HK-2 (cell line): ENCODE measurements at regions not wholly inside any gene's neighbourhood (a gene's known extent, or its start where the extent isn't known, plus 50 kb on each side); places are given as distances from the start of the nearest gene placed in this dataset.

Experiments used
- DNase-seq: peaks from one replicate; pipeline ENCODE4 v3.0.0-alpha.2; 2018; ENCODE audit not compliant: unreplicated experiment

DNA sequence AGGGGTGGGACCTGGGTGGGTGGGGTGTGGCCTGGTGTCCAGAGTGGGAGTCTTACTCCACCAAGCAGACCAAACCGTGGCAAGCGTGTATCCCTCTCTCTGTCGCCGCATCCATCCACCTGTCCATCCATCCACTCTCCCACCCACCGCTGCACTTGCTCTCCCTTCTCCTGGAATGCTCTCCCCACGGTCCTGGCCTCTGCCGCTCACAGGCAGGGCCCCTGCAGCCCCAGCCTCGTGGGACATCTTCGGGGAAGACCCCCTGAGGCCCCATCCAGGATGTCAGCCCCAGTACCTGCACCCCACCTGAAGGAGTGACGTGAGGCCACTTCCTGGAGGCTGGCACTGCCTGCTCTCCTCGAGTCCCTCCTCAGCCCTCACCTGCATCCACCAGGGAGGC, 189.5 kb upstream of the GSE1 start:
- no peak for DNase-seq

DNA sequence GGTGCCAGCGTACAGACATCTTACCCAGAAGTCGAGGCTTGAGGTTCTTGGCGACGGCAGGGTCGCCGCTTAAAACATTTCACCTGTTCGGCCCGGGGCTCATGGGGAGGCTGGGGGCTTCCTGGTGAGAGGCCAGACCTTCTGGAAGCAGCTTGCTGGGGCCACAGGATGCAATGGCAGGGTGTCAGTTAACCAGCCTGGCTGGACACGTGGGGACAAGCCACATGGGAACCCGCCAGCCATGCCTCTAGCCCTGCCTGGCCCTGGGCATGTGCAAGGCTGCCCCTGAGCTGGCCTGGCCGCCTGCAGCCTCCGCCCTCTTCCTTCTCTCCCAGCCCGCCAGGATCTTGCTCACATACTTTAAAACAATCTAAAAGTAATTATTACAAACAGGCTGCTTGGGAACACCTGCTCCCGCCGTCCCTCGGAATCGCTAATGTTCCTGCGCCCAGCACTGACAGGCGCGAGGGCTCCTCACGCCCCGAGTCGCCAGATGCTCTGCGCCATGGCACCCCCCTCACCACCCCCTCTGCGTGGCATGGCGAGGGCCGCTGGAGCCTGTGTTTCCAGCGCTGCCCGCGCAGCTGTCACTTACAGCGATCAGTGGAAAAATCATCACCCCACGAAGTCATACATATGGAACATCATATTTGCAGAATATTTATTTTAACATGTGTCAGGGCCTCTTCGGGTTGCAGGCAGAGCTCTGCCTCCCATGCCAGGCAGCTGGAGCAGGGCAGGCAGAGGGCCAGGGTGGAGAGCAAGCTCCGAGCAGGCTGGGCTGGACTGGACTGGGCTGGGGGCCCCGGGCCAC, 188.7 kb upstream of the GSE1 start:
- DNase-seq, result no peak

DNA sequence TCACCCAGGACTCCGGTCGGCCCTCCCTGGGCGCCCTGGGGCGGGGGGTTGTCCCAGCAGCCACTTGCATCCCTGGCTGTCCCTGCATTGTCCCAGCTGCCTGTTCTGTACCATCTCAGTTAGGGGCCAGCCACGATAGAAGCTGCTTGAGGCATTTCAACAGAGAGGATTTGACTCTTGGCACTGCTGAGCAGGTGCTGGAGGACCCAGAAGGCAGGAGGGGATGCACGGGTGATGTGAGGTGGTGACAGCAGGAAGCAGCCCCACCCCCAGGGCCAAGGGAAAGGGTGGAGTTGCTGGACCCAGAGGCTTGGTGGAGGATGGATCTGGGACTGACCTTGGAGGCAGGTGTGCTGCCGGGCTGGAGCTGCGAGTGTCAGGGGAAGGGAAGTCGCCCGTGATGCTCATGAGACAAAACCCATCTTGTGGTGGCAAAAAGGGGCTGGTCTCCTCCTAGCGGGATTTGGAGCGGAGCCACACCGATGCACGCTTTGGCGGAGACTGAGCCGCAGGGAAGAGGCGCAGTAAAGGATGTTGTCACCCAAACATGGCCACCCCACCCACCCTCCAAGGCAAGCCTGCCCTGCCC, 188.0 kb upstream of the GSE1 start:
- no peak for DNase-seq

DNA sequence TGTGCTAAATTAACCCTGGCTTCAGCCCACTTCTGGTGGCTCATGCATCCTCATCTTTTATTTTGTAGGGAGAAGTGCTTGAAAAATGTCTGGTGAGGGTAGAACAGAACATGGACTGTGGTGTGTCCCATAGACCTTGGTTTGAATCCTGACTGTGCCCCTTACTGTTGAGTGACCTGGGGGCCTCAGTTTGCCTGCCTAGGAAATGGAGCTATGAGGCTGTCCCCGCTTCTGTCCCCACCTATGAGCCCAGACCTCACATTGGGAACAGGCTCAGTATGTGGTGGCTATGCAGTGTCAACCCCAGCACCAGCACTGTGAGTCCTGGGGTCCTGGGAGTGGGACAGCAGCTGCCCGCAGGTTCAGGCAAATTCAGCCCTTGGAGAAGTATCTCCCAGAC, 186.3 kb upstream of the GSE1 start:
- DNase-seq, result no peak

DNA sequence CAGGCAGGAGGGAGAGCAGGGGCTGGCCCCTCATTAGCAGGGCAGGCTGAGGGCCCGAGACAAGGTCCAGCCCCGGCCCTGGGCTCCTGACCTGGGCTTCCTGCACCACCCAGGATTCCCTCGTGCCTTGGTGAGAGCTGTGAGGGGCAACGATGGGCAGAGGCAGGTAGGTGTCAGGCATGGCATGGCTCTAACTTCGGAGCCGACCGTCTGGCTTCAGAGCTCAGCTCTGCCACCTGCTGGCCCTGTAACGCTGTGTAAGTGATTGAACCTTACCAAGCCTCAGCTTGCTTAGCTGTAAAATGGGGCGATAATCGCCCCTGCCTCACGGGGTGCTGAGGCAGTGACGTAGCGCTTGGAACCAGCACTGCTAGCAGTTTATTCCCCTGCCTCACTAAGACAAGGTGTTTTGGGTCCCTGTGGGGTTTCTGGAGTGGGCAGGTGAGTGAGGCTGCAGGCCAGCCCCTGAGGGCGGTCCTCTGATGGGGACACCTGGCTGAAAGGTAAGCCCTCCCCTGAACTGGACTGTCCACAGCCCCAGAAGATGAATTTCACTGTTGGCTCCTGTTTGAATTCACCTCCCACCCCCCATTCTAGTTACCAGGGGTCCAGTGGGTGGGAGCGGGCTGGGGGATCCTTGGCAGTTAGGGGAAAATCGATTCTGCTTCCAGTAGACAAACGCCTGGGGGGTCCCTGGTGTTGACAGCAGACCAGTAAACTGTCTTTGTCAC, 184.8 kb upstream of the GSE1 start:
- DNase-seq, result peak; percentile 17

DNA sequence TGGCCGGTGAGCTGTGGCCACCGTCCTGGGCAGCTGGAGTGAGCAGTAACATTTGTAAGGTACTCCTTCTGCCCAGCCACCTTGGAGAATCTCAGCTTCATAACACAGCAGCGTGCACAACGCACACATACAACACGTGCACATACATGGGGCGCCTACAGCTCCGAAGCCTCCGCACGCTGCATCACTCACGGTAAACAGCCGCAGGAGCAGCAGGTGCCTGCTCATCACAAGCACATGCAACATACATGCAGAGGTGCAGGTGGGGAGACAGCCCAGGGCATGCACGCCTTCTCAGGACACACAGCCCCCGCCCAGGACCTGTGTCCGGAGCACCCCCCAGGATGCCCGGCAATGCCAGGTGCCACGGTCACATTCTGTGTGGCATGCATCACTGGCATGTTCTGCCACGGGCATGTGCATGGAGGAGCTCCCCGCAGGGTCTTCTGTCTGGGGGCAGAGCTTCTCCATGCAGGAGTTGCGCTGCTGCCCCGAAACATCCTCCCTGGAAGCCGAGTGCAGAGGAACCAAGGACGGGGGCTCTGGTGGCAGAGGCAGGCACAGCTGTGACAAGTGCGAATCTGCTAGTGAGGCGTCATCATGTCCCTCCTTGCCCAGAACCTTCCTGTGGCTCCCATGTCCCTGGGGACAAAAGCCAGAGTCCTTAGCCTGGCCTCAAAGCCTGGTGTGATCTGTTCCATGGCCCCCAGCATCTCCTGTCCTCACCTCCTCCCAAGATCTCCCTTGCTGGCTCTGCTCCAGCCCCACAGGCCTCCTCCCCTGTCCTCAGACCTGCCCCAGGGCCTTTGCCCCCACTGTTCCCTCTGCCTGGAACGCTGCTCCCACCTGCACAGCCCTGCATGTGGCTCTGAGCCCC, 184.0 kb upstream of the GSE1 start:
- no peak for DNase-seq

DNA sequence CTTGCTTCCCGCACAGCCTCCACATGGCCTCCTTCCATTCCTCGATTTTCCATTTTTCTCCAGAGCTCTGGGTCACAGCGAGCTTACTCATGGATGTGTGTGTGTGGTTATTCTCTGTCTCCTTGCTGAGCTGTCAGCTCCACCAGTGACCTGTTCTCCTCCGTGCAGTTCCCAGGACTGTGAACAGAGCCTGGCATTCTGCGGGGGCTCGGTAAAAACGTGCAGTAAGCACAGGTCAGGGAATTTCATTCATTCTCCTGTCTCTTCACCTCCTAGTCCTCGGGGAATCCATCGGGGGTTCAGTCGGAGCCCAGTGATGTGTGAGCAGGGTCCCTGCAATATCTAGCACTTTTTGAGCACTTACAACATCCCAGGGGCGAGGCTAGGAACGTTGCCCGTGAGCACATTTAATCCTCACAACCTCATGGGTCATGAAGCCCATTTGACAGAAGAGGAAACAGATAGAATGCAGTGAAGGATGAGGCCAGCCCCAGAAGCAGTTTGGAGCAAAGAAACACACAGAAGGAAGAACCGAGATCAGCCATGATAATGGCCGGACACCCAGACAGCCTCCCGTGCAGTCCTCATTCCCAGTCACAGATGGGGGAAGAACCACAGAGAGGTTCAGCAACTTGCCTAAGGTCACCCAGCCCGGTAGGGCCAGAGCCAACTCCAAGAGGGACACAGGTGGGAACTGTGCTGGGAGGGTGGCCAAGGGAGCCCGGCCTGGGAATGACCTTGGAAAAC, 183.2 kb upstream of the GSE1 start:
- DNase-seq, result no peak

DNA sequence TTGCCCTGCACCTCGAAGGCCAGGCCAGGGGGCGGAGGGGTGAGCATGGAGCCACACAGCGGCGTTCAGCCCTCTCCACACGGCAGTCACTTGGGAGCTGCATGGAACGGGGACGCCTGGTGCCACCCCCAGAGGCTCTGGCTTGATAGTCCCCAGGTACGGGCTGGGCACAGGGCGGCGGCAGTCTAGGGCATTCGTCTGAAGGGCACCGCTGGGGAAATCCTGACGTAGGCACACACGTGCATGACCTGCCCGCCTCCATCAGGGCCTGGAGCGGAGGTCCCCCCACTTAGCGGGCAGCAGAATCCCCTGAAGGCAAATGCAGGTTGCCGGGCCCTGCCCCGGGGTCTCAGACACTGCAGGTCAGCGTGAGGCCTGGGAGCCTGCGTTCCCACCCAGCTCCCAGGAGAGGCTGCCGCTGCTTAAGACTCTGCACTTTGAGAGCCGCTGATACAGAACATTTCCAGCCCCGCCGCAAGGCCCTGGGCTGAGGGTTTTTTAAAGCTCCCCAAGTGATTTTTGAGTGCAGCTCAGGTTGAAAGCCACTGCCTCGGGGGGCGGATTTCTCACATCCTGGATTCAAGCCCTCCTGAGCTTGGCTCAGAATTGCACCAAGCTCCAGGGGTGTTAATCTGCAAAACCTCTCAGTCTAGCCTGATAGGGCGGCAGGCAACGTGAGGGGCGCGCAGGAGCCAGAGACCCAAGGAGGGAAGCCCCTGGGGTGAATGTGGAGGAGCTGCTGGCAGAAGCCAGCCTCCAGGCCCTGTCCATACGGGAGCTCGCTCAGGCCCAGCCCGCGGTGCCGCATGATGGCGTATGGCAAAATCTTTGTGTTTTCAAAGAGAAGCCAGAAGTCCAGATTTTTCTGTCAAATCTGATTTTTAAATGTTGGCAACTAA, 182.3 kb upstream of the GSE1 start:
- DNase-seq, result no peak

DNA sequence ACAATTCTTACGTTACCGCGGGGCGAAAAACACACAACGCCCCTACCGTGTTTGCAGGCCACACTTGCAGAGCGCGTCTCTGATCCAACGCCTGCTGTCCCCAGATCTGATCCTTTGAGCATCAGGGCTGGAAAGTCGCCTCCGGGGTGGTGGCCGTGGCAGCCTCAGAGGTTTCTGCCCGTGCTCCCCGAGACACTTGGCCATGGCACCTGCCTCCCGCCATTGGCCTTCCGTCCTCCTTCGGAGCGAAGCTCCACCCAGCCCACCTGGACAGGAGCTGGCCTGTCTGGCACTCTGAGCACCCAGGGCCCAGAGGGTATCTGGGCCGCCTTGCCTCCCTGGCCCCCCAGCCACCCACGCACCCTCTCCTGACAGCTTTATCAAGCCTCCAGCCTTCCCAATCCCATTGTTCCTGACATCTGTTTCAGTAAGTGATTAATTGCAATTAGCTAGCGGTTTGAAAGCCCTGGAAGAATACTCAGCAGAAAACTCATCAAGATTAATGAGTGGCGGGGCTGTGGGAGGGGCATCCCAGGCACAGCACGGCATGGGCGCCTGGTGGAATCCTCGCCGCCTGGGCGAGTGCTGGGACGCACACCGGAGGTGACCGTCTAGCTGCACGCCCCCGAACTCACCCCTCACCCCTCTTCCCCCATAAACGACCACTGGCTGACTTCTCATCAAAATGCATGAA, 181.5 kb upstream of the GSE1 start:
- no peak for DNase-seq

DNA sequence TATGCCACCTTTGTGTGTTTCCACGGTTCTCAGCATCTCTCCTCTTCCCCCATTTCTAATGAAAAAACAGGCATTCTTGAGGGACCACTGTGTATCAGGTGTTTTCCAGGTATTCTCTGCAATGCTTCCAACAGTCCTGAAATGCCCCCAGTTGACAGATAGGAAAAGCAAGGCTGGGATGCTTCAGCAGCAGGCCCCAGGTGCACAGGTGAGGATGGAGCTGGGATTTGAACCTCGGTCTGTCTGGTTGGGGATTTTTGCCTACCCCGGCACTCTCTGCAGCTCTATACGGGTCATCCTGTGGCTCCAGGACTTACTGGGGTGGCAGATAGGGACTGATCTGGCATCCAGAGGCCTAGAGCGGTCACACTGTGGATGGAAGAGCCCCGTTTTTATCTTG, 180.5 kb upstream of the GSE1 start:
- DNase-seq, result no peak

DNA sequence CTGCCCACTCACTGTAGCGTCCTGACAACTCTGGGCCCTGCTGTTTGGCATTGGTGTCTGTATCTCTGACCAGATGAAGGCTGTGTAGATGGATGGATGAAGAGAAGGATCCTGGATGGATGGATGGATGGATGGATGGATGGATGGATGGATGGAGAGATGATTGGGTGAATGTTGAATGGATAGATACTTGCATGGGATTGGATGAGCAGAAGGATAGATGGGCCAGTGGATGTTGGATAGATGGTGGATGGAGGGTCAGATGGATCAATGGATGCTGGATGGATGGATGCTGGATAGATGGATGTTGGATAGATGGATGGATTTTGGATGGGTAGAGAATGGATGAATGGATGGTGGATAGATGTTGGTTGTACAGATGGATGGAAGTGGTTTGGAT, 179.6 kb upstream of the GSE1 start:
- DNase-seq, result no peak

DNA sequence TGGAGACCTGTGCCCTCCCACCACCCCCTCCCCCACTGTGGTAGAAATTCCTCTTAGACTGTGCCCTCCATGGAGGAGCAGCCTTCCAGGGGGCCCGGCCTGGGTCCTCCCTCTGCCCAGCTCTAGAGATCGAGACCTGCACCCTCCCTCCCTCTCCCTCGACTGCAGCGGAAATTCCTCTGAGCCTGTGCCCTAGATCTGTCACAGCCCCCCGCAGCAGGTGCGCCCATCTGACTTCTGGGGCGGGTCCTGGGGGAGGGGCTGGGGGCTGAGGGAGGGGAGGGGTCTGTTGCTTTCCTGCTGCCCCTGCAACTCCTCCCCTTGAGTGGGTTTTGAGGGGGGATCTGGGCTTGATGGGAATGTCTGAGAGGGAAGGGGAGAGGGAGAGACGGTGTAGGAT, 177.8 kb upstream of the GSE1 start:
- no peak for DNase-seq

DNA sequence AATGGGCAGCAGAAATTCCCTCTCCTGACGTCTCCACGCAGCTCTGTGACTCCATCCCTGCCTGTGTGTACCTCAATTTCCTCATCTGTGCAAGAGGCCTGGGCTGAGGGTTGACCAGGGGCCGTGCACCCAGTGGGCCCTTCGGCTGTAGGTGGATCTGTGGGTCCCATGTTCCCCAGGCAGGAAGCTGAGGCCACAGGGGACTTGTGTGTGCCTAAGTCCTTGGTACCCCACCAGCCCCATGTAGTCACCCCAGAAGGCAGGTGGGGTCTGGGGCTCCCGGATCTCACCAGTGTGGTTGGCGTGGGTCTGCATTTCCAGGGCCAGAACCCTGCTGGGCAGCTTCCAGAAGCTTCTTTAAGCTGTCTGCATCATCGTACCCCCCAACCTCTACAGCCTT, 177.4 kb upstream of the GSE1 start:
- no peak for DNase-seq

DNA sequence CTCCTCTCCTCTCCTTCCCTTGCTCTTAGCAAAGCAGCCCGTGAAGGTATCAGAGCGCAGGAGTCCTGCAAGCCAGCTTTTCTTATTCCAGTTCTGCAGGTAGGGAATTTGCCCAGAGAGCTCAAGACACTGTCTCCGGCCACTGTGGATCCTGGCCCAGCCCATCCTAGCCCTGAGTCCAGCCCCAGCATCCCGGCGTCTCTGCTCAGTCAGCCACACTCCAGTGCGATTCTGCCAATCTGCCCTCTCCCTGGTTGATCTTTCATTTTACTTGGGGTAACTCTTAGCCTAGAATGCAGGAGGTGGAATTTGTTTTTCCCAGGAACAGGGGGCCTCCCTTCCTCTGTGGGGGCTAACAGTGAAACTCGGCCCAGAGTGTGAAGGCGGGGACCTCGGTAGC, 176.9 kb upstream of the GSE1 start:
- DNase-seq, result no peak

DNA sequence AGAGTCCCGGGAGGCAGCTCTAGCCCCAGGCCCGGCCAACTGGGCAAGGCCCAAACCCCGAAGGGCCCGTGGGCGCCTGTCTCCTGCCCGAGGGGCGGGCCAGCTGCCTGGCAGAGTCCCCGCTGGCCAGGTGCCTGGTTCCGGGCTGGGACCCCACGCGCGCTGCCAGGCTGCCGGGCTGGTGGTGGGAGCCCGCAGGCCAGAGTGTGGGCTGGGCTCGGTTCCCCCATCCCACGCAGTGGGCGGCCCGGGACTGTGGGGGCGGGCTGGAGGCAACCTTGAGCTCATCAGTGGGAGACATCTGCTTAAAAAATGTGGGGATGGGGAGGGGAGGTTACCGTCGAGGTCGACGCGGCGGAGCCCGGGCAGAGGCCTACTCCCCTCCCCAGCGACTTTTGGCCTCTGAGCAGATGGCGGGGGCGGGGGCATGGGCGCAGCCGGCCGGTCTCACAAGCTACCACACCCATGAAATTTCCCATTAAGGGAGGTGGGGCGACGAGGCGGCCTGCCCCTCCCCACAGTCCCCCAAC, 176.4 kb upstream of the GSE1 start:
- no peak for DNase-seq

DNA sequence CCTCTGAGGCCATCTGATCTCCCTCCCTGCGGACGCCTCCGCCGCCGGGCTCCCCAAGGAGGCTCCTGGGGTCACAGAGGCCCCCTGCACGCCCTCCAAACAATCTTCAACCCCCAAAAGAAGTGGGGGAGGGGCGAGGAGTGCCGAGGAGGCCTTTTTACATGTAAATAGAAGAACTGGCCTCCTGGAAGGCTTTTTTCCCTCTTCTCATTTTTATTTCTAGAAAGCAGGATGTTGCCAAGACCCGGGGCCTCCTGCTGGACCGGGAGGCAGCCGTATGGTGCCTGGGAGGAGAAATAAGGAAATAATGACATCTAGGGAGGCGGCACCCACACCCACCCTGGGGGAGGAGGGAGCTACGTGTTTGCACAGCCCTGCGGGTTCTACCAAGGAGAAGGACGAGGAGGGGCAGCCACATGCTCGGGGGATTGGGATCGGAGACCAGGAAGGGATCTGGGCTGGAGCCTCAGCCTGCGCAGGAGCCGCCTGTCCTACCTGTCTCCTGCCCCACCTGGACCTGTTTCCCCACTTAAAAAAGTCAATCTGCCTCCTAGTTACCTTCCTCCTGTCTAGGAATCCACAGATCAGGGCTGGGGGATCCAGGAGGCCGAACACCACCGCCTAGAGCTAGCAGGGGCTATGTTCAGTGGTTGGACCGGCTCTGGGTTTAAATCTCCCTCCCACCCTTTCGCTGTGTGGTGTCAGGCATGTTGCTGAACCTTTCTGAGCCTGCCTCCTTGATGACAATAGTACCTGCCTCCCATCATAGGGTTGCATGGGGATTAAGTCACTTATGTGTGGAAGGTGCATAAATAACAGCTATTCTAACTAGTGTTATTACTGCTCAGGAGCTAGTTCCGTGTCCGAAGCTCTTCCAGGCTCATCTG, 175.7 kb upstream of the GSE1 start:
- no peak for DNase-seq

DNA sequence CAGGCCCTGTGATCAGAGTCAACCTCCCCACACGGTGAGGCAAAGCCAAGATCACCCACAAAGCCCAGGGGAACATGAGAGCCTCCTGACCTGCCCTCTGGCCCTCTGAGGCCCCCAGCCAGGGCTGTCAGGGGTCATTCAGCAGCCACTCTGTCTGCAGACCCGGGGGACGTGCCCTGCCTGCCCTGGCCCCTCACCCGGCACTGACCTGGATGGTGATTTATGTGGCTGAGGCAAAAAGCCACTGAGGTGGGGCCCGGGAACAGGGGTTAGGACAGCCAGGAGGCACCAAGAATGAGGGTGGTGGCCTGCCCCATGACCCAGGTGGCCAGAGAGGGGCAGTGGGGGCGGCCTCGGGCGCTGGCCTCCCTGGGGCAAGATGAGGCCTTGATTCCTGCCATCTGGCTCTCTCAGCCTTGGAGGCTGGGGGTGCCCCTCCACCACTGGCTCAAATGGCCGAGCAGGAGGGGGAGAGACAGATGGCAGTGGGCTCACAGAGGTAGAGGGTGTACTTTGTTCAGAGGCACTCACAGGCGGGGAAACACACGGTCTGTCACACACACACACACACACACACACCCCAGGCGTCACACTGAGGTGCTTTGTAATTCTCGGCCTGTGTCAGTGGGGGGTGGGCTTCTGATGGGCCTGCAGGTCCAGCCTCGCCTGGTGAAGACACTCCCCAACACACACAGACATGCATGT, 174.0 kb upstream of the GSE1 start:
- no peak for DNase-seq

DNA sequence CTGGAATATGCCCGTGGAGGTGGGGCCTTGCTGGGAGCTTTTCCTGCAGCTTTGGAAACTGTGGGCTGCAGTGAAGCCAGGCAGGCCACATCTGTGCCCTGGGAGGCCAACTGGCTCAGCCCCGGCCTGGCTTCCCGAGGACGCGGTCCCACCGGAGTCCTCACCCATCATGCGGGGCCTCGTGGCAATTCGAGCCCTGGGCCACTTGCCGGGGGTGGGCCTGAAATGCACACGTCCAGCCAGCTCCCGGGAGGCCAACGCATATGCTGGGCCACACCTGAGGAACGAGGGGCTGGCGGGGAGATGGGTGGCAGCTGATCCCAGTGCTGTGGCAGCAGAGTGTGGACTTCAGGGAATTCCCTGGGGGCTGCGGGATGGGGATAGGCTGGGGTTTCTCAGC, 172.4 kb upstream of the GSE1 start:
- no peak for DNase-seq
